MCF 10A (cell line): ENCODE measurements at regions not wholly inside any gene's neighbourhood (a gene's known extent, or its start where the extent isn't known, plus 50 kb on each side); places are given as distances from the start of the nearest gene placed in this dataset.
A peak's percentile ranks its signal among the peaks of the same experiment; 100 is the strongest.

Experiments used
- BruUV-seq: library from RNA; stranded (reverse); fragments of 400-500 nt; replicated peaks from 2 replicates; lab custom pipeline; 2021; lab: Mats Ljungman, UMichigan
- CTCF ChIA-PET: fragments of 300-600 bp; sonication (Branson Sonifier 250); formaldehyde crosslinking; extraction: SDS; loops from one replicate; lab custom pipeline; 2021; ENCODE audit warnings: antibody characterized with exemption, inconsistent platforms; lab: Yijun Ruan, JAX
- POLR2A ChIA-PET: fragments of 300-600, 350-650 bp; sonication (Branson Sonifier 250); formaldehyde crosslinking; extraction: SDS; loops from one replicate; lab custom pipeline; 2020; ENCODE audit warnings: antibody characterized with exemption, inconsistent platforms; lab: Yijun Ruan, JAX
- DNase-seq: peaks from one replicate; pipeline ENCODE4 v3.0.0-alpha.2; 2018; ENCODE audit not compliant: unreplicated experiment
- H3K27ac Mint-ChIP-seq: one replicate; pipeline ENCODE4 v1.8.0; 2022; ENCODE audit warnings: mild to moderate bottlenecking, low read depth, mixed read lengths; ENCODE audit not compliant: unreplicated experiment
- H3K27me3 Mint-ChIP-seq: one replicate; pipeline ENCODE4 v1.8.0; 2022; ENCODE audit warnings: mixed read lengths; ENCODE audit not compliant: insufficient read depth, unreplicated experiment
- H3K36me3 Mint-ChIP-seq: one replicate; pipeline ENCODE4 v1.8.0; 2022; ENCODE audit warnings: mild to moderate bottlenecking, moderate library complexity, mixed read lengths; ENCODE audit not compliant: insufficient read depth, unreplicated experiment
- H3K4me1 Mint-ChIP-seq: one replicate; pipeline ENCODE4 v1.8.0; 2022; ENCODE audit warnings: mixed read lengths; ENCODE audit not compliant: insufficient read depth, unreplicated experiment
- H3K4me3 Mint-ChIP-seq: one replicate; pipeline ENCODE4 v1.8.0; 2022; ENCODE audit warnings: mild to moderate bottlenecking, moderate library complexity, mixed read lengths; ENCODE audit not compliant: unreplicated experiment
- H3K9me3 Mint-ChIP-seq: one replicate; pipeline ENCODE4 v1.8.0; 2022; ENCODE audit warnings: mixed read lengths; ENCODE audit not compliant: unreplicated experiment
- intact Hi-C: fragments of 100-400 bp; cut with micrococcal nuclease; formaldehyde crosslinking; loops from 2 replicates; pipeline ENCODE4 v1.14.1; 2022
- TF ChIP-seq, protein P1 (sequence below): fragments of 200-600 bp; IDR thresholded peaks from one replicate; pipeline ENCODE4 v1.8.0; 2022; ENCODE audit warnings: antibody characterized with exemption, mild to moderate bottlenecking; ENCODE audit not compliant: unreplicated experiment

DNA sequence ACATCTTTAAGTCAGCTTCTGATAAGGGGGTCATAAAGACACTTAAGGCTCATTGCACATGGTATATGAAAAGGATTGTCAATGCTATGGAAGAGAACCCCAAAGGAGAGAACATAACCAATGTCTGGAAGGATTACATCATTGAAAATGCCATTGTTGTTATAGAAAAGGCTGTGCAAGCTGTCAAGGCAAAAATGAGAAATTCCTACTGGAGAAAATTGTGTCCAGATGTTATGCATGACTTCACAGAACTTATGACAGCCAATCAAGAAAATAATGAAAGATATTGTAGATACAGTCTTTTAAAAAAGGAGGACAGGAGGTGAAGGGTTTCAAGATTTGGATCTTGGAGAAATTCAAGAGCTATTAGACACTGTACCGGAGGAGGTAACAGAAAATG, 96.3 kb upstream of the MBNL1 start:
- Mint-ChIP-seq H3K27me3 (no peaks in the 10 kb centered on the region), H3K36me3 (no peaks in the 10 kb centered on the region)

DNA sequence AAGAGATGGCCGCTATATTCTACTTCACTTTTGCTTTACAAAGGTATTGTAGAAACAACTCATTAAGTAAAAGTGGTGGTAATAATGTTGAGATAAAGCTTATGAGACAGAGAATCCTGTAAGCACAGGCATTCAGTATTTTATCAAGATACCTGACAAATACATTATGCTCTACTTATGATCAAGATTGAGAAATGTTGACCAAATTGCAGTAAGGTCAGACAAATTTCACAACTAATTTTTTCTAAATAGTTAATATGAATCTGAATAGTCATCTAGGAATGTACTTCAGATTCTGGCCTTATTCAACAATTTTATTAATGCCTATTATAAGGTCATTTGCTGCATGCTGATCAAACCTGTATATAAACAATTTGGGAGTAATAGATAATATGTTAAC, 95.1 kb upstream of the MBNL1 start:
- ChIA-PET CTCF (no interaction called here), POLR2A (no interaction called here)
- no peak overlapping the region for H3K4me3 Mint-ChIP-seq
- no peak for DNase-seq
- no peaks in the 10 kb centered on the region for H3K36me3 Mint-ChIP-seq
- H3K9me3 Mint-ChIP-seq: no peaks in the 10 kb centered on the region
- no TSS peak for BruUV-seq
- no peaks in the 10 kb centered on the region for H3K27me3 Mint-ChIP-seq
- intact Hi-C loops: no loop called here
- peaks cover 21% of the 10 kb centered on the region for H3K4me1 Mint-ChIP-seq
- TF ChIP-seq, protein P1, sequence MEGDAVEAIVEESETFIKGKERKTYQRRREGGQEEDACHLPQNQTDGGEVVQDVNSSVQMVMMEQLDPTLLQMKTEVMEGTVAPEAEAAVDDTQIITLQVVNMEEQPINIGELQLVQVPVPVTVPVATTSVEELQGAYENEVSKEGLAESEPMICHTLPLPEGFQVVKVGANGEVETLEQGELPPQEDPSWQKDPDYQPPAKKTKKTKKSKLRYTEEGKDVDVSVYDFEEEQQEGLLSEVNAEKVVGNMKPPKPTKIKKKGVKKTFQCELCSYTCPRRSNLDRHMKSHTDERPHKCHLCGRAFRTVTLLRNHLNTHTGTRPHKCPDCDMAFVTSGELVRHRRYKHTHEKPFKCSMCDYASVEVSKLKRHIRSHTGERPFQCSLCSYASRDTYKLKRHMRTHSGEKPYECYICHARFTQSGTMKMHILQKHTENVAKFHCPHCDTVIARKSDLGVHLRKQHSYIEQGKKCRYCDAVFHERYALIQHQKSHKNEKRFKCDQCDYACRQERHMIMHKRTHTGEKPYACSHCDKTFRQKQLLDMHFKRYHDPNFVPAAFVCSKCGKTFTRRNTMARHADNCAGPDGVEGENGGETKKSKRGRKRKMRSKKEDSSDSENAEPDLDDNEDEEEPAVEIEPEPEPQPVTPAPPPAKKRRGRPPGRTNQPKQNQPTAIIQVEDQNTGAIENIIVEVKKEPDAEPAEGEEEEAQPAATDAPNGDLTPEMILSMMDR: no peak
- no peak overlapping the region for H3K27ac Mint-ChIP-seq

More for the DNA sequence above, 96.3 kb upstream of the MBNL1 start:
- TF ChIP-seq, protein P1: no peak
- intact Hi-C loops: no loop called here
- Mint-ChIP-seq H3K9me3 (no peaks in the 10 kb centered on the region), H3K4me3 (no peak overlapping the region), H3K4me1 (peaks cover 21% of the 10 kb centered on the region), H3K27ac (no peak overlapping the region)
- BruUV-seq: no TSS peak
- ChIA-PET POLR2A (interaction anchor here (0.7 to 1.0 kb wide), 2 partner anchors 10 to 123 kb away, joined by 3 read pairs; no protein-coding TSS in a partner anchor), CTCF (interaction anchor here (1.2 kb wide), 1 partner anchor 12 kb away, joined by 3 read pairs; no protein-coding TSS in a partner anchor)
- no peak for DNase-seq

DNA sequence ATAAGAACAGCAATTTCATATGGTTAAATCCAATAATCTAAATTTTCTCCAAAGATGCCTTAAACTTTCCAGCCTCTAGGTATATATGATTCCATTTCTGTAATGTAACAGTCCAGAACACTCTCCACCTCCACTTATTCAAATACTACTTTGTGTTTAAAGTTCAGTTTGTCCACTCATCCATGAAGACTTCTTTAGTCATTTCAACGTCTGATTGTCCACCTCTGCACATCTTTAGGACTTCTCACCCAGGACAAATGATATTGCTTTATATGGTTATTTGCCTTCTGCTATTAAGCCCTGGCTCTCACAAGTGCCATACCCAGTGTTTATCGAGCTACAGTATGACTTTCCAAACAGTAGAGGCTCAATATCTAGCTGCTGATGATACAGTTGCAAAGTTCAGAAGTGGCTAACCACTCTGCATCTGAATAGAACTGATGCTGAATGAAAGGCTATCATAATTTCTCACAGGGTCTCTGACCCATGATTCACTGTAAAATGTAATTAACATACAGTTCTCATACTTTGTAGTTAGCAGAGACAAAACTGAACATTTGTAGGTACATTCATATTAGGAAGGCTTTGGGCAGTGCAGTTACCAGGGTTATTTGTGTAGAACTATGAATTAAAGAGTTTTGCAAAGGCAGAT, 93.7 kb upstream of the MBNL1 start:
- Mint-ChIP-seq H3K27ac (no peak overlapping the region), H3K4me1 (peaks cover 21% of the 10 kb centered on the region), H3K9me3 (no peaks in the 10 kb centered on the region), H3K4me3 (no peak overlapping the region), H3K36me3 (no peaks in the 10 kb centered on the region), H3K27me3 (no peaks in the 10 kb centered on the region)
- no TSS peak for BruUV-seq
- no peak for DNase-seq
- ChIA-PET CTCF (interaction anchor here (0.5 to 0.9 kb wide), 3 partner anchors 148 to 1387 kb away, joined by 3 read pairs; no protein-coding TSS in a partner anchor), POLR2A (interaction anchor here (0.7 to 2.3 kb wide), 8 partner anchors 11 to 269 kb away, joined by 3 to 13 read pairs (median 4); no protein-coding TSS in a partner anchor)
- intact Hi-C loops: no loop called here
- TF ChIP-seq, protein P1: no peak

DNA sequence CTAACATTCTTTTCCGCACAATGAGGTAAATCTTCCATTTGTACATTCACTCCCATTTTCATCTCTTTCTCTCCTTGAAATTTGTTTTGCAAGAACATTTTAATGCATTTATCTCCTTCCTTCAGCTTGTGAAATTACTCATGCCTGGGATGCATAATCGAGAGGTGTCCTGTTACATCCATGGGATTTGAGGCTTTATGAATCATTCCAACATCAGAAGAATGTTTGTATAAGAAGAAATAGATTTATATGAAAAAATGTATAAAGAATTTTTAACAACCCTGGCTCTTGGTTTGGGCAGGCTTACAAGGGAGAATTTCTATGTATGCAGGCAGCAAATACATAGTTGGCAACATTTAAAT, 93.2 kb upstream of the MBNL1 start:
- Mint-ChIP-seq H3K27ac (no peak overlapping the region), H3K9me3 (no peaks in the 10 kb centered on the region), H3K27me3 (no peaks in the 10 kb centered on the region), H3K4me1 (peaks cover 21% of the 10 kb centered on the region), H3K36me3 (no peaks in the 10 kb centered on the region), H3K4me3 (no peak overlapping the region)
- TF ChIP-seq, protein P1: no peak
- POLR2A ChIA-PET: interaction anchor here (0.7 to 2.3 kb wide), 10 partner anchors 11 to 268 kb away, joined by 3 to 13 read pairs (median 3); no protein-coding TSS in a partner anchor
- intact Hi-C loops: no loop called here
- CTCF ChIA-PET: interaction anchor here (0.9 to 1.1 kb wide), 2 partner anchors 9 to 149 kb away, joined by 3 read pairs; no protein-coding TSS in a partner anchor
- BruUV-seq: no TSS peak
- peak; percentile 87 for DNase-seq
